BLaER1 (cell line): ENCODE measurements at regions not wholly inside any gene's neighbourhood (a gene's known extent, or its start where the extent isn't known, plus 50 kb on each side); places are given as distances from the start of the nearest gene placed in this dataset.
A peak's percentile ranks its signal among the peaks of the same experiment; 100 is the strongest.

ENCODE experiments used
- H3K27ac ChIP-seq: shearing (Covaris generic); formaldehyde crosslinking; 2 replicates; pipeline ENCODE4 v1.8.1; 2022
- H3K27me3 ChIP-seq: shearing (Covaris generic); formaldehyde crosslinking; 2 replicates; pipeline ENCODE4 v1.8.1; 2022
- H3K36me3 ChIP-seq: shearing (Covaris generic); formaldehyde crosslinking; 2 replicates; pipeline ENCODE4 v1.8.1; 2022
- H3K4me1 ChIP-seq: shearing (Covaris generic); formaldehyde crosslinking; 2 replicates; pipeline ENCODE4 v1.8.1; 2022
- H3K4me2 ChIP-seq: shearing (Covaris generic); formaldehyde crosslinking; 2 replicates; pipeline ENCODE4 v1.8.1; 2022
- H3K4me3 ChIP-seq: shearing (Covaris generic); formaldehyde crosslinking; 2 replicates; pipeline ENCODE4 v1.8.1; 2022
- H3K9ac ChIP-seq: shearing (Covaris generic); formaldehyde crosslinking; 2 replicates; pipeline ENCODE4 v1.8.1; 2022
- H3K9me3 ChIP-seq: shearing (Covaris generic); formaldehyde crosslinking; 2 replicates; pipeline ENCODE4 v1.8.1; 2022
- H4K20me1 ChIP-seq: shearing (Covaris generic); formaldehyde crosslinking; 2 replicates; pipeline ENCODE4 v1.8.1; 2022
- Cebpa-rat ChIP-seq: shearing (Covaris generic); IDR thresholded peaks from 2 replicates; pipeline ENCODE4 v1.8.1; 2022

- H3K9me3 ChIP-seq, result no peaks in the 10 kb centered on the region
- no peaks in the 10 kb centered on the region for H3K36me3 ChIP-seq
- no peak overlapping the region for H3K4me3 ChIP-seq
- H3K4me2 ChIP-seq, result no peak overlapping the region
- no peak overlapping the region for H3K27ac ChIP-seq
- no peaks in the 10 kb centered on the region for H3K27me3 ChIP-seq
- H3K9ac ChIP-seq, result no peak overlapping the region
- no peaks in the 10 kb centered on the region for H3K4me1 ChIP-seq
- no peak for TF ChIP-seq Cebpa-rat
- H4K20me1 ChIP-seq, result no peaks in the 10 kb centered on the region
Observed at GRCh38 chr2:122070241-122070731, 314.8 kb downstream of the TSN start.

GRCh38 chr2:122072666-122073065 is 317.2 kb downstream of the TSN start:
- H3K9ac ChIP-seq, result no peak overlapping the region
- H3K27ac ChIP-seq, result no peak overlapping the region
- no peaks in the 10 kb centered on the region for H4K20me1 ChIP-seq
- H3K4me2 ChIP-seq, result no peak overlapping the region
- TF ChIP-seq Cebpa-rat, result no peak
- no peaks in the 10 kb centered on the region for H3K9me3 ChIP-seq
- no peaks in the 10 kb centered on the region for H3K27me3 ChIP-seq
- H3K4me1 ChIP-seq, result no peaks in the 10 kb centered on the region
- H3K4me3 ChIP-seq, result no peak overlapping the region
- H3K36me3 ChIP-seq, result no peaks in the 10 kb centered on the region

- Histone ChIP-seq H3K27ac (no peak overlapping the region), H3K9me3 (no peaks in the 10 kb centered on the region), H3K4me3 (no peak overlapping the region)
Observed at GRCh38 chr2:122074201-122074600, 318.8 kb downstream of the TSN start.

GRCh38 chr2:122075381-122075780 is 319.9 kb downstream of the TSN start:
- no peaks in the 10 kb centered on the region for H3K27me3 ChIP-seq
- no peaks in the 10 kb centered on the region for H3K9me3 ChIP-seq
- no peak overlapping the region for H3K27ac ChIP-seq
- no peaks in the 10 kb centered on the region for H3K36me3 ChIP-seq
- no peak overlapping the region for H3K4me2 ChIP-seq
- no peaks in the 10 kb centered on the region for H3K4me1 ChIP-seq
- no peak overlapping the region for H3K9ac ChIP-seq
- H3K4me3 ChIP-seq, result no peak overlapping the region
- TF ChIP-seq Cebpa-rat, result no peak
- H4K20me1 ChIP-seq, result no peaks in the 10 kb centered on the region

More at GRCh38 chr2:122074201-122074600, 318.8 kb downstream of the TSN start:
- no peak for TF ChIP-seq Cebpa-rat
- Histone ChIP-seq H3K9ac (no peak overlapping the region), H3K4me2 (no peak overlapping the region), H4K20me1 (no peaks in the 10 kb centered on the region), H3K36me3 (no peaks in the 10 kb centered on the region), H3K4me1 (no peaks in the 10 kb centered on the region), H3K27me3 (no peaks in the 10 kb centered on the region)

- Histone ChIP-seq H3K4me2 (no peak overlapping the region), H3K4me1 (peaks cover 16% of the 10 kb centered on the region), H3K9ac (no peak overlapping the region), H3K27me3 (no peaks in the 10 kb centered on the region), H3K9me3 (no peaks in the 10 kb centered on the region), H3K36me3 (no peaks in the 10 kb centered on the region), H3K4me3 (no peak overlapping the region), H3K27ac (no peak overlapping the region), H4K20me1 (no peaks in the 10 kb centered on the region)
- TF ChIP-seq Cebpa-rat, result no peak
Observed at GRCh38 chr2:122077114-122077513, 321.7 kb downstream of the TSN start.

GRCh38 chr2:122077771-122078170 is 322.3 kb downstream of the TSN start:
- H3K27ac ChIP-seq, result no peak overlapping the region
- TF ChIP-seq Cebpa-rat, result no peak
- peaks cover 23% of the 10 kb centered on the region for H3K4me1 ChIP-seq
- H4K20me1 ChIP-seq, result no peaks in the 10 kb centered on the region
- H3K36me3 ChIP-seq, result no peaks in the 10 kb centered on the region
- no peak overlapping the region for H3K9ac ChIP-seq
- H3K4me2 ChIP-seq, result no peak overlapping the region
- H3K4me3 ChIP-seq, result no peak overlapping the region
- H3K27me3 ChIP-seq, result no peaks in the 10 kb centered on the region
- H3K9me3 ChIP-seq, result no peaks in the 10 kb centered on the region

GRCh38 chr2:122078451-122078850 is 323.0 kb downstream of the TSN start:
- no peak overlapping the region for H3K4me2 ChIP-seq
- H3K4me3 ChIP-seq, result no peak overlapping the region
- no peaks in the 10 kb centered on the region for H3K9me3 ChIP-seq
- H3K36me3 ChIP-seq, result no peaks in the 10 kb centered on the region
- no peak for TF ChIP-seq Cebpa-rat
- no peaks in the 10 kb centered on the region for H3K27me3 ChIP-seq
- no peaks in the 10 kb centered on the region for H4K20me1 ChIP-seq
- H3K4me1 ChIP-seq, result peaks cover 29% of the 10 kb centered on the region
- no peak overlapping the region for H3K27ac ChIP-seq
- no peak overlapping the region for H3K9ac ChIP-seq

- Histone ChIP-seq H3K4me2 (no peak overlapping the region), H3K27me3 (no peaks in the 10 kb centered on the region), H3K9ac (no peak overlapping the region), H3K27ac (no peak overlapping the region), H3K36me3 (no peaks in the 10 kb centered on the region), H3K9me3 (no peaks in the 10 kb centered on the region), H3K4me3 (no peak overlapping the region), H3K4me1 (peaks cover 37% of the 10 kb centered on the region), H4K20me1 (no peaks in the 10 kb centered on the region)
- TF ChIP-seq Cebpa-rat, result no peak
Observed at GRCh38 chr2:122079844-122080243, 324.4 kb downstream of the TSN start.

- Histone ChIP-seq H3K9me3 (no peaks in the 10 kb centered on the region), H3K4me1 (peaks cover 40% of the 10 kb centered on the region), H3K9ac (no peak overlapping the region), H3K4me3 (no peak overlapping the region), H4K20me1 (no peaks in the 10 kb centered on the region), H3K27me3 (no peaks in the 10 kb centered on the region), H3K27ac (no peak overlapping the region), H3K4me2 (no peak overlapping the region), H3K36me3 (no peaks in the 10 kb centered on the region)
- no peak for TF ChIP-seq Cebpa-rat
Observed at GRCh38 chr2:122080316-122080715, 324.9 kb downstream of the TSN start.

- no peak for TF ChIP-seq Cebpa-rat
- H3K4me2 ChIP-seq, result no peak overlapping the region
- H3K27ac ChIP-seq, result no peak overlapping the region
- no peaks in the 10 kb centered on the region for H3K36me3 ChIP-seq
- no peaks in the 10 kb centered on the region for H3K9me3 ChIP-seq
- H3K27me3 ChIP-seq, result no peaks in the 10 kb centered on the region
- peaks cover 40% of the 10 kb centered on the region for H3K4me1 ChIP-seq
- no peak overlapping the region for H3K4me3 ChIP-seq
- H3K9ac ChIP-seq, result no peak overlapping the region
- H4K20me1 ChIP-seq, result no peaks in the 10 kb centered on the region
Observed at GRCh38 chr2:122080871-122081270, 325.4 kb downstream of the TSN start.

GRCh38 chr2:122081751-122082150 is 326.3 kb downstream of the TSN start:
- no peak overlapping the region for H3K4me3 ChIP-seq
- H3K27me3 ChIP-seq, result no peaks in the 10 kb centered on the region
- H3K4me1 ChIP-seq, result peaks cover 40% of the 10 kb centered on the region
- H3K36me3 ChIP-seq, result no peaks in the 10 kb centered on the region
- peak overlapping the region; percentile 75 for H3K4me2 ChIP-seq
- no peaks in the 10 kb centered on the region for H4K20me1 ChIP-seq
- H3K9me3 ChIP-seq, result no peaks in the 10 kb centered on the region
- no peak overlapping the region for H3K27ac ChIP-seq
- no peak for TF ChIP-seq Cebpa-rat
- no peak overlapping the region for H3K9ac ChIP-seq
